ENCODE measurements at regions not wholly inside any gene's neighbourhood (a gene's known extent, or its start where the extent isn't known, plus 50 kb on each side); places are given as distances from the start of the nearest gene placed in this dataset.
"Not testable (repeated sequence)": the region's sequence is repeated elsewhere in the genome, so short reads cannot be mapped to it uniquely, and the experiment has no call there.

DNA sequence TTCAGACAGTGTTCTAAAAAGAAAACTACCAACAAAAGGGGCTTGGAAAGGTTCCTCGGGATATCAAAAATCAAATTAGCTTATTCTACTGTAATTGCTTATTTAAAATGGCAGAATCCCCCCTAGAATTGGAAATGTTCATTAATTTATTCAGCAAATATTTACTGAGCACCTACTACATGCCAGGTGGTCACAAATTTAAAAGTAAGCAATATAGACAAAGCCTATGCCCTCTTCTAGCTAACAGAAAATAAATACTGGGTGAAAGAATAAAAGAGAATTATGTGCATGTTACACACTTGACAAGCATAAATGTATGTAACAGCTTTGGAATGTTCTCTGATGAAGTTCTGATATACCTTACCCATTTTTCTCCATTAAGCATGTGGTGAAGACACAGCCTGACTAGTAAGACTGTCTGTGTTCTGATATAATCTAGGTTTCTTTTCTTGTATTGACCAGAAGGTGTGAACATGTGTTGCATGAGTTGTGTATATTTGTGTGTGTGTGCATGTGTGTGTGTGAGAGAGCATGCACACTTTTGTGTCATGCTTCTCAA is 606.7 kb upstream of the CITED2 start:
- no peaks in the 10 kb centered on the region for H3K9me3 ChIP-seq (ENCODE audit: insufficient read depth, low read depth, low read length)
- Mint-ChIP-seq H3K27me3 (ENCODE audit: low read depth, unreplicated experiment) (no peaks in the 10 kb centered on the region), H3K27ac (ENCODE audit: unreplicated experiment) (peak overlapping the region; percentile 94), H3K4me3 (ENCODE audit: unreplicated experiment) (no peak overlapping the region), H3K9me3 (ENCODE audit: unreplicated experiment) (no peaks in the 10 kb centered on the region), H3K4me1 (ENCODE audit: low read depth, unreplicated experiment) (peaks cover 60% of the 10 kb centered on the region), H3K36me3 (ENCODE audit: low read depth, unreplicated experiment) (no peaks in the 10 kb centered on the region)
- no peaks in the 10 kb centered on the region for H3K79me2 ChIP-seq (ENCODE audit: insufficient read depth, low read length)
- no peaks in the 10 kb centered on the region for H4K20me1 ChIP-seq (ENCODE audit: insufficient read depth, low read length)
- no peak overlapping the region for H2AFZ ChIP-seq (ENCODE audit: low read depth, low read length)
- H3K27me3 ChIP-seq (ENCODE audit: insufficient read depth, low read length), result no peaks in the 10 kb centered on the region
- TF ChIP-seq, protein P1, sequence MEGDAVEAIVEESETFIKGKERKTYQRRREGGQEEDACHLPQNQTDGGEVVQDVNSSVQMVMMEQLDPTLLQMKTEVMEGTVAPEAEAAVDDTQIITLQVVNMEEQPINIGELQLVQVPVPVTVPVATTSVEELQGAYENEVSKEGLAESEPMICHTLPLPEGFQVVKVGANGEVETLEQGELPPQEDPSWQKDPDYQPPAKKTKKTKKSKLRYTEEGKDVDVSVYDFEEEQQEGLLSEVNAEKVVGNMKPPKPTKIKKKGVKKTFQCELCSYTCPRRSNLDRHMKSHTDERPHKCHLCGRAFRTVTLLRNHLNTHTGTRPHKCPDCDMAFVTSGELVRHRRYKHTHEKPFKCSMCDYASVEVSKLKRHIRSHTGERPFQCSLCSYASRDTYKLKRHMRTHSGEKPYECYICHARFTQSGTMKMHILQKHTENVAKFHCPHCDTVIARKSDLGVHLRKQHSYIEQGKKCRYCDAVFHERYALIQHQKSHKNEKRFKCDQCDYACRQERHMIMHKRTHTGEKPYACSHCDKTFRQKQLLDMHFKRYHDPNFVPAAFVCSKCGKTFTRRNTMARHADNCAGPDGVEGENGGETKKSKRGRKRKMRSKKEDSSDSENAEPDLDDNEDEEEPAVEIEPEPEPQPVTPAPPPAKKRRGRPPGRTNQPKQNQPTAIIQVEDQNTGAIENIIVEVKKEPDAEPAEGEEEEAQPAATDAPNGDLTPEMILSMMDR (IDR thresholded peaks at IDR 0.05; ENCODE audit: insufficient read depth, low read depth, low read length), result no peak
- no peak for TF ChIP-seq EZH2 (IDR thresholded peaks at IDR 0.05; ENCODE audit: insufficient read depth, low read length)
- peak overlapping the region; percentile 64 for H3K27ac ChIP-seq (ENCODE audit: low read depth, low read length)
- H3K4me3 ChIP-seq (ENCODE audit: insufficient read depth, low read depth, low read length), result no peak overlapping the region
- H3K4me1 ChIP-seq (ENCODE audit: insufficient read depth, low read length), result peaks cover 35% of the 10 kb centered on the region
- no peaks in the 10 kb centered on the region for H3K36me3 ChIP-seq (ENCODE audit: insufficient read depth, low read length)
- H3K9ac ChIP-seq (ENCODE audit: low read length), result peak overlapping the region; percentile 26
- FAIRE-seq (no peak), DNase-seq (ENCODE audit: low read depth) (no peak)
- peak overlapping the region; percentile 30 for H3K4me2 ChIP-seq (ENCODE audit: low read length)

DNA sequence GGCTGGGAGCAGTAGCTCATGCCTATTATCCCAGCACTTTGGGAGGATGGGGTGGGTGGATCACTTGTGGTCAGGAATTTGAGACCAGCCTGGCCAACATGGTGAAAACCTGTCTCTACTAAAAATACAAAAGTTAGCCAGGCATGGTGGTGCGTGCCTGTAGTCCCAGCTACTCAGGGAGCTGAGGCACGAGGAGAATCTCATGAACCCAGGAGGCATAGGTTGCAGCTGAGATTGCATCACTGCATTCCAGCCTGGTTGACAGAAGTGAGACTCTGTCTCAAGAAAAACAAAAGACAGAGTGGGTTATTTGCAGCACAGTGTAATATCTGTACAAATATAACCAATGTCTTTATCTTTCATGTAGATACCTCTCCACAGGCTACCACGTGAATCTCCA is 606.2 kb upstream of the CITED2 start:
- DNase-seq (ENCODE audit: low read depth), result peak; percentile 80
- H3K9me3 Mint-ChIP-seq (ENCODE audit: unreplicated experiment); H3K4me3 Mint-ChIP-seq (ENCODE audit: unreplicated experiment); H3K9me3 ChIP-seq (ENCODE audit: insufficient read depth, low read depth, low read length); H3K27me3 ChIP-seq (ENCODE audit: insufficient read depth, low read length); H3K36me3 ChIP-seq (ENCODE audit: insufficient read depth, low read length); H3K27me3 Mint-ChIP-seq (ENCODE audit: low read depth, unreplicated experiment); H2AFZ ChIP-seq (ENCODE audit: low read depth, low read length); H3K4me3 ChIP-seq (ENCODE audit: insufficient read depth, low read depth, low read length); H3K36me3 Mint-ChIP-seq (ENCODE audit: low read depth, unreplicated experiment); H4K20me1 ChIP-seq (ENCODE audit: insufficient read depth, low read length); H3K79me2 ChIP-seq (ENCODE audit: insufficient read depth, low read length): not testable (repeated sequence)
- Histone ChIP-seq H3K4me2 (ENCODE audit: low read length) (peak overlapping the region; percentile 30), H3K9ac (ENCODE audit: low read length) (peak overlapping the region; percentile 26), H3K27ac (ENCODE audit: low read depth, low read length) (peak overlapping the region; percentile 64), H3K4me1 (ENCODE audit: insufficient read depth, low read length) (peaks cover 35% of the 10 kb centered on the region)
- FAIRE-seq, result peak; percentile 47
- Mint-ChIP-seq H3K4me1 (ENCODE audit: low read depth, unreplicated experiment) (peaks cover 61% of the 10 kb centered on the region), H3K27ac (ENCODE audit: unreplicated experiment) (peak overlapping the region; percentile 94)

DNA sequence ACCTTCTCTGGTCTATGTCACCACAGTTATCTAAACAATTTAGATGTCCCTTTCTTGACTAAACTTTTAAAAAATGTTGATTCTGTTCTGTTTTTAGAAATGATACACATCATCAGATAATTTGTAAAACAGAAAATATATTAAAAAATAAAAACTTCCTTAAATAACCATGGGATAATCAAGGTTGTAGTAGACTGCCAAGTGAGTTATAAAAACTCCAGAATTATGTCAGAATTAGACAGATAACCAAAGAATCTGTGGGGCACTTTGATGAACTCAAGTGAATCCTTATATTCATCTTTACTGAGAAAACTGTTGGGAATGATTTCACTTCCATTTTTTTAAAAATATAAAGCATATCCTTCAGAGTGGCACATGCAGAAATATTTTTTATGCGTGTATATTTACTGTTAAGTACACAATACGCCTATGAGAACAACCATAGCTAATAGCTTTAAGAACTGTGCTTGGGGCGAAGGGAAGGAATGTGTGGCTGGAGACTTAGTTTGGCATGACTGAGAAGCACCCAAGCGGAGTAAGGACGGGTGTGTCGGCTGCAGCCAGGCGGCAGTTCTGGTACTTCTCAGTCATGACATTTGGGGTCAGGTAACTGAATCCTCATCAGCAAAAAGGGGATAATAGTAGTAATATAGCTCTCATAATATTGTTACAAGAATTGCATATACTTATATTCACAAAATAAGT is 604.7 kb upstream of the CITED2 start:
- Histone ChIP-seq H3K9ac (ENCODE audit: low read length) (no peak overlapping the region), H4K20me1 (ENCODE audit: insufficient read depth, low read length) (no peaks in the 10 kb centered on the region), H3K4me2 (ENCODE audit: low read length) (no peak overlapping the region), H3K4me3 (ENCODE audit: insufficient read depth, low read depth, low read length) (no peak overlapping the region), H3K9me3 (ENCODE audit: insufficient read depth, low read depth, low read length) (no peaks in the 10 kb centered on the region), H3K27me3 (ENCODE audit: insufficient read depth, low read length) (no peaks in the 10 kb centered on the region), H3K4me1 (ENCODE audit: insufficient read depth, low read length) (peaks cover 36% of the 10 kb centered on the region), H3K36me3 (ENCODE audit: insufficient read depth, low read length) (no peaks in the 10 kb centered on the region), H3K27ac (ENCODE audit: low read depth, low read length) (peak overlapping the region; percentile 24), H2AFZ (ENCODE audit: low read depth, low read length) (no peak overlapping the region), H3K79me2 (ENCODE audit: insufficient read depth, low read length) (no peaks in the 10 kb centered on the region)
- no peaks in the 10 kb centered on the region for H3K9me3 Mint-ChIP-seq (ENCODE audit: unreplicated experiment)
- H3K27ac Mint-ChIP-seq (ENCODE audit: unreplicated experiment), result peak overlapping the region; percentile 94
- H3K27me3 Mint-ChIP-seq (ENCODE audit: low read depth, unreplicated experiment), result no peaks in the 10 kb centered on the region
- DNase-seq (ENCODE audit: low read depth), result no peak
- H3K4me1 Mint-ChIP-seq (ENCODE audit: low read depth, unreplicated experiment), result peaks cover 58% of the 10 kb centered on the region
- FAIRE-seq, result no peak
- H3K4me3 Mint-ChIP-seq (ENCODE audit: unreplicated experiment), result no peak overlapping the region
- TF ChIP-seq, protein P1 (IDR thresholded peaks at IDR 0.05; ENCODE audit: insufficient read depth, low read depth, low read length), result no peak
- no peak for TF ChIP-seq EZH2 (IDR thresholded peaks at IDR 0.05; ENCODE audit: insufficient read depth, low read length)
- H3K36me3 Mint-ChIP-seq (ENCODE audit: low read depth, unreplicated experiment), result no peaks in the 10 kb centered on the region
